ENCODE measurements at regions not wholly inside any gene's neighbourhood (a gene's known extent, or its start where the extent isn't known, plus 50 kb on each side); places are given as distances from the start of the nearest gene placed in this dataset.

GRCh38 chr13:112000888-112001287 is 66.1 kb upstream of the SOX1 start:
- Histone ChIP-seq H3K4me3 (ENCODE audit: low read length) (no peak overlapping the region), H3K27ac (ENCODE audit: low read length) (no peak overlapping the region), H3K4me1 (ENCODE audit: control insufficient read depth, insufficient read depth, low read length) (no peaks in the 10 kb centered on the region), H3K9me3 (ENCODE audit: control insufficient read depth, insufficient read depth, low read length) (no peaks in the 10 kb centered on the region), H3K27me3 (ENCODE audit: control insufficient read depth, insufficient read depth, low read length) (peaks cover 22% of the 10 kb centered on the region), H3K36me3 (ENCODE audit: control insufficient read depth, insufficient read depth, low read length) (no peaks in the 10 kb centered on the region)
- WGBS (ENCODE audit: insufficient coverage, insufficient read length): no CpG with 5 or more reads among the region's 4 CpGs
- DNase-seq (ENCODE audit: low read depth, low spot score): no peak

GRCh38 chr13:112001571-112001970 is 65.4 kb upstream of the SOX1 start:
- no peak overlapping the region for H3K27ac ChIP-seq (ENCODE audit: low read length)
- H3K4me1 ChIP-seq (ENCODE audit: control insufficient read depth, insufficient read depth, low read length): no peaks in the 10 kb centered on the region
- H3K36me3 ChIP-seq (ENCODE audit: control insufficient read depth, insufficient read depth, low read length): no peaks in the 10 kb centered on the region
- H3K27me3 ChIP-seq (ENCODE audit: control insufficient read depth, insufficient read depth, low read length): peaks cover 21% of the 10 kb centered on the region
- no peak for DNase-seq (ENCODE audit: low read depth, low spot score)
- H3K4me3 ChIP-seq (ENCODE audit: low read length): no peak overlapping the region
- WGBS (ENCODE audit: insufficient coverage, insufficient read length): no CpG with 5 or more reads among the region's 5 CpGs
- no peaks in the 10 kb centered on the region; the same call in 1 of the 2 replicates for H3K9me3 ChIP-seq (ENCODE audit: control insufficient read depth, insufficient read depth, low read length)

- peaks cover 16% of the 10 kb centered on the region for H3K27me3 ChIP-seq (ENCODE audit: control insufficient read depth, insufficient read depth, low read length)
- DNase-seq (ENCODE audit: low read depth, low spot score): no peak
Measured at GRCh38 chr13:112003396-112003795, 63.6 kb upstream of the SOX1 start.

GRCh38 chr13:112003941-112004340 is 63.0 kb upstream of the SOX1 start:
- Histone ChIP-seq H3K4me3 (ENCODE audit: low read length) (no peak overlapping the region), H3K27ac (ENCODE audit: low read length) (no peak overlapping the region), H3K9me3 (ENCODE audit: control insufficient read depth, insufficient read depth, low read length) (no peaks in the 10 kb centered on the region; the same call in 1 of the 2 replicates), H3K27me3 (ENCODE audit: control insufficient read depth, insufficient read depth, low read length) (peaks cover 11% of the 10 kb centered on the region), H3K36me3 (ENCODE audit: control insufficient read depth, insufficient read depth, low read length) (no peaks in the 10 kb centered on the region), H3K4me1 (ENCODE audit: control insufficient read depth, insufficient read depth, low read length) (no peaks in the 10 kb centered on the region)
- DNase-seq (ENCODE audit: low read depth, low spot score): no peak
- no CpG with 5 or more reads among the region's 3 CpGs for WGBS (ENCODE audit: insufficient coverage, insufficient read length)

More at GRCh38 chr13:112003396-112003795, 63.6 kb upstream of the SOX1 start:
- no peaks in the 10 kb centered on the region; the same call in 1 of the 2 replicates for H3K9me3 ChIP-seq (ENCODE audit: control insufficient read depth, insufficient read depth, low read length)
- WGBS (ENCODE audit: insufficient coverage, insufficient read length): no CpG with 5 or more reads among the region's 4 CpGs
- no peaks in the 10 kb centered on the region for H3K4me1 ChIP-seq (ENCODE audit: control insufficient read depth, insufficient read depth, low read length)
- H3K36me3 ChIP-seq (ENCODE audit: control insufficient read depth, insufficient read depth, low read length): no peaks in the 10 kb centered on the region
- no peak overlapping the region for H3K27ac ChIP-seq (ENCODE audit: low read length)
- no peak overlapping the region for H3K4me3 ChIP-seq (ENCODE audit: low read length)

- no CpG with 5 or more reads among the region's 3 CpGs for WGBS (ENCODE audit: insufficient coverage, insufficient read length)
- H3K36me3 ChIP-seq (ENCODE audit: control insufficient read depth, insufficient read depth, low read length): no peaks in the 10 kb centered on the region
Measured at GRCh38 chr13:112005925-112006324, 61.0 kb upstream of the SOX1 start.

GRCh38 chr13:112007191-112007590 is 59.8 kb upstream of the SOX1 start:
- Histone ChIP-seq H3K27me3 (ENCODE audit: control insufficient read depth, insufficient read depth, low read length) (peaks cover 2% of the 10 kb centered on the region; the same call in 1 of the 2 replicates), H3K36me3 (ENCODE audit: control insufficient read depth, insufficient read depth, low read length) (no peaks in the 10 kb centered on the region), H3K9me3 (ENCODE audit: control insufficient read depth, insufficient read depth, low read length) (no peaks in the 10 kb centered on the region; the same call in 1 of the 2 replicates), H3K27ac (ENCODE audit: low read length) (no peak overlapping the region), H3K4me3 (ENCODE audit: low read length) (no peak overlapping the region), H3K4me1 (ENCODE audit: control insufficient read depth, insufficient read depth, low read length) (0 out of 2 replicates have a peak, but pooled peaks cover 3% of the 10 kb centered on the region)
- DNase-seq (ENCODE audit: low read depth, low spot score): no peak
- WGBS (ENCODE audit: insufficient coverage, insufficient read length): no CpG with 5 or more reads among the region's 9 CpGs

More at GRCh38 chr13:112005925-112006324, 61.0 kb upstream of the SOX1 start:
- Histone ChIP-seq H3K9me3 (ENCODE audit: control insufficient read depth, insufficient read depth, low read length) (no peaks in the 10 kb centered on the region; the same call in 1 of the 2 replicates), H3K27me3 (ENCODE audit: control insufficient read depth, insufficient read depth, low read length) (peaks cover 2% of the 10 kb centered on the region), H3K27ac (ENCODE audit: low read length) (no peak overlapping the region), H3K4me3 (ENCODE audit: low read length) (no peak overlapping the region), H3K4me1 (ENCODE audit: control insufficient read depth, insufficient read depth, low read length) (no peaks in the 10 kb centered on the region)
- DNase-seq (ENCODE audit: low read depth, low spot score): no peak

- DNase-seq (ENCODE audit: low read depth, low spot score): no peak
- Histone ChIP-seq H3K9me3 (ENCODE audit: control insufficient read depth, insufficient read depth, low read length) (no peaks in the 10 kb centered on the region; the same call in 1 of the 2 replicates), H3K36me3 (ENCODE audit: control insufficient read depth, insufficient read depth, low read length) (no peaks in the 10 kb centered on the region), H3K27me3 (ENCODE audit: control insufficient read depth, insufficient read depth, low read length) (no peaks in the 10 kb centered on the region), H3K27ac (ENCODE audit: low read length) (no peak overlapping the region), H3K4me1 (ENCODE audit: control insufficient read depth, insufficient read depth, low read length) (0 out of 2 replicates have a peak, but pooled peaks cover 3% of the 10 kb centered on the region), H3K4me3 (ENCODE audit: low read length) (no peak overlapping the region)
- WGBS (ENCODE audit: insufficient coverage, insufficient read length): no CpG with 5 or more reads among the region's 9 CpGs
Measured at GRCh38 chr13:112010714-112011113, 56.2 kb upstream of the SOX1 start.

- H3K27ac ChIP-seq (ENCODE audit: low read length): no peak overlapping the region
- WGBS (ENCODE audit: insufficient coverage, insufficient read length): no CpG with 5 or more reads among the region's 27 CpGs
- no peaks in the 10 kb centered on the region for H3K36me3 ChIP-seq (ENCODE audit: control insufficient read depth, insufficient read depth, low read length)
- no peaks in the 10 kb centered on the region for H3K27me3 ChIP-seq (ENCODE audit: control insufficient read depth, insufficient read depth, low read length)
- no peak for DNase-seq (ENCODE audit: low read depth, low spot score)
- no peak overlapping the region for H3K4me3 ChIP-seq (ENCODE audit: low read length)
- H3K4me1 ChIP-seq (ENCODE audit: control insufficient read depth, insufficient read depth, low read length): 0 out of 2 replicates have a peak, but pooled peaks cover 3% of the 10 kb centered on the region
- no peaks in the 10 kb centered on the region for H3K9me3 ChIP-seq (ENCODE audit: control insufficient read depth, insufficient read depth, low read length)
Measured at GRCh38 chr13:112012016-112012704, 54.8 kb upstream of the SOX1 start.

- no peaks in the 10 kb centered on the region for H3K9me3 ChIP-seq (ENCODE audit: control insufficient read depth, insufficient read depth, low read length)
- DNase-seq (ENCODE audit: low read depth, low spot score): no peak
- H3K27ac ChIP-seq (ENCODE audit: low read length): no peak overlapping the region
- no CpG with 5 or more reads among the region's 11 CpGs for WGBS (ENCODE audit: insufficient coverage, insufficient read length)
- no peak overlapping the region for H3K4me3 ChIP-seq (ENCODE audit: low read length)
- H3K36me3 ChIP-seq (ENCODE audit: control insufficient read depth, insufficient read depth, low read length): no peaks in the 10 kb centered on the region
- 0 out of 2 replicates have a peak, but pooled peaks cover 3% of the 10 kb centered on the region for H3K4me1 ChIP-seq (ENCODE audit: control insufficient read depth, insufficient read depth, low read length)
- H3K27me3 ChIP-seq (ENCODE audit: control insufficient read depth, insufficient read depth, low read length): no peaks in the 10 kb centered on the region
Measured at GRCh38 chr13:112012705-112013085, 54.3 kb upstream of the SOX1 start.

GRCh38 chr13:112013665-112014064 is 53.3 kb upstream of the SOX1 start:
- no CpG with 5 or more reads among the region's 13 CpGs for WGBS (ENCODE audit: insufficient coverage, insufficient read length)
- Histone ChIP-seq H3K4me3 (ENCODE audit: low read length) (no peak overlapping the region), H3K4me1 (ENCODE audit: control insufficient read depth, insufficient read depth, low read length) (0 out of 2 replicates have a peak, but pooled peaks cover 3% of the 10 kb centered on the region), H3K27ac (ENCODE audit: low read length) (no peak overlapping the region), H3K36me3 (ENCODE audit: control insufficient read depth, insufficient read depth, low read length) (no peaks in the 10 kb centered on the region), H3K27me3 (ENCODE audit: control insufficient read depth, insufficient read depth, low read length) (no peaks in the 10 kb centered on the region), H3K9me3 (ENCODE audit: control insufficient read depth, insufficient read depth, low read length) (no peaks in the 10 kb centered on the region)
- no peak for DNase-seq (ENCODE audit: low read depth, low spot score)

- H3K9me3 ChIP-seq (ENCODE audit: control insufficient read depth, insufficient read depth, low read length): no peaks in the 10 kb centered on the region
- 0 out of 2 replicates have a peak, but pooled peaks cover 3% of the 10 kb centered on the region for H3K4me1 ChIP-seq (ENCODE audit: control insufficient read depth, insufficient read depth, low read length)
- H3K4me3 ChIP-seq (ENCODE audit: low read length): no peak overlapping the region
- H3K27ac ChIP-seq (ENCODE audit: low read length): no peak overlapping the region
- no peaks in the 10 kb centered on the region for H3K27me3 ChIP-seq (ENCODE audit: control insufficient read depth, insufficient read depth, low read length)
- no peaks in the 10 kb centered on the region for H3K36me3 ChIP-seq (ENCODE audit: control insufficient read depth, insufficient read depth, low read length)
- no CpG with 5 or more reads among the region's 30 CpGs for WGBS (ENCODE audit: insufficient coverage, insufficient read length)
- no peak for DNase-seq (ENCODE audit: low read depth, low spot score)
Measured at GRCh38 chr13:112014857-112015256, 52.1 kb upstream of the SOX1 start.
